ENCODE measurements at regions not wholly inside any gene's neighbourhood (a gene's known extent, or its start where the extent isn't known, plus 50 kb on each side); places are given as distances from the start of the nearest gene placed in this dataset.

- intact Hi-C loops (cut with DNase I), result no loop called here
- DNase-seq, result no peak
Measured at GRCh38 chr13:103302676-103303075, 236.5 kb upstream of the SLC10A2 start.

DNA sequence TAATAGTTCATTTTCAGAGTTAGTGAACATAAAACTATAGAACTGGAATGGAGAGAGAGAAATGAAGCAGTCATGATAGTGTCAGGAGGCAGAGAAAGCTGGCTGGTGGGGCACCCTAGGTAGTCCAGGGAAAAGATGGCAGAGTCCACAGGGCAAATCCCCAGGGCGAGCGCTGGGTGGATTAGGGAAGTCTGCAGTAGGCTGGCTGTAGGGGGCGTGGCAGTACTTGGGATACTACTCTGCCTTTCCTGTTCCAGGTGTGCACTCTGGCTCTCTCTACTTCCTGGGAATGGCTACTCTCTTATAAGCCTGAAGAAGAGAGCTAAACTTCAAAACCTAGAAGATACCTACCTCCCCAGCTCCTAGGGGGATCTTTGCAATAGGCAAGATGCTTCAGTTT is 232.9 kb upstream of the SLC10A2 start:
- intact Hi-C loops (cut with DNase I), result no loop called here
- peak in 1 of 10 donors; percentile 32 for DNase-seq

GRCh38 chr13:103297083-103297482 is 230.9 kb upstream of the SLC10A2 start:
- no peak for DNase-seq

GRCh38 chr13:103291798-103292572 is 225.8 kb upstream of the SLC10A2 start:
- no peak for DNase-seq
- intact Hi-C loops (cut with DNase I), result no loop called here

More at GRCh38 chr13:103297083-103297482, 230.9 kb upstream of the SLC10A2 start:
- intact Hi-C loops (cut with DNase I), result no loop called here

GRCh38 chr13:103291226-103291625 is 225.0 kb upstream of the SLC10A2 start:
- intact Hi-C loops (cut with DNase I), result no loop called here
- no peak for DNase-seq

DNA sequence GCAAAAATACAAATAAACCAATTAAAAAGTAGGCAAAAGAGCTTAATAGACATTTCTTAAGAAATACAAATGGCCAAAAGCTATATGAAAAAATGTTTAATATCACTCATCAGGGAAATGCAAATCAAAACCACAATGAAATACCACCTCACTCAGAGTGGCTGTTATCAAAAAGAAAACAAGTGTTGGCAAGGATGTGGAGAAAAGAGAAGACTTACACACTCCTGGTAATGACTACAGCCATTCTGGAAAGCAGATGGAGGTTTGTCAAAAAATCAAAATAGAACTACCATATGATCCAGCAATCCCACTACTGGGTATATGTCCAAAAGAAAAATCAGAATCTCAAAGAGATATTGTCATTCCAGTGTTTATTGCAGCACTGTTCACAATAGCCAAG is 223.5 kb upstream of the SLC10A2 start:
- DNase-seq, result no peak
- intact Hi-C loops (cut with DNase I), result no loop called here

DNA sequence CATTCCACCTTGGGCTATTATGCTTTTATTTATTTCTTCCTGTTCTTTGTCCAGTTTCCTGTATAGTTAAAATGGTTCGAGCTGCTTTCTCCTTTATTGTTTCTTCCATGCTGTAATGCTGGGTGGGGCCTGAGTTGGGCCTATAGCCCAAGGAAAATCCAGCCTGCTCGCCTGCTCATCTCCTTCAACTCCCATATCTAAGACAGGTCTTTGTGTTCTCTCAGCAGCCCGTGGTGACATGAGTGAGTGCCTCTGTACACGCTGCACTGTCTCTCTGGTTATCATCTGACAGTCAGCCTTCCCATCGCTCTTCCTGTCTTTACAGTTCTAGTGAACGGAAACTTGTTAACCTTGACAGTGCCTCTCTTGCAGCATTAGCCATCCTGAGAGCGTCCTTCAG is 221.9 kb upstream of the SLC10A2 start:
- DNase-seq, result no peak
- intact Hi-C loops (cut with DNase I), result no loop called here

DNA sequence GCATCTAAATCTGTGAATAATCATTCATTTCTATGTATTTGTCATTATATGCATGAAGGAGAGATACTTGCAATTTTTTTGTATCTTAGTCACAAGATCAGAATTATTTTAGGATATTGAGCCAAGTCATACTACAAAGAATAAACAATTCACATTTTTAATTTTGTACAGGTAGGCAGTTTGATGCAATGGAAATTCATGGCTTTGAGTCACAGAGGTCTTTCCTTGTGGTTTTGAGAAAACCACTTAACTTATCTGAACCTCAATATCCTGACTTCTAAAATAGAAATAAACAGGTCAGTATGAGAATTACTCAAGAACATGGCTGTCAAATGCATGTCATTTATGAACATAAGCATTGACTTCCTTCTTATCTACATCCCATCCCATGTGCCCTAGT is 221.4 kb upstream of the SLC10A2 start:
- no peak for DNase-seq
- intact Hi-C loops (cut with DNase I), result no loop called here

- no peak for DNase-seq
- intact Hi-C loops (cut with DNase I), result no loop called here
Measured at GRCh38 chr13:103284466-103284865, 218.2 kb upstream of the SLC10A2 start.

GRCh38 chr13:103283451-103283820 is 217.2 kb upstream of the SLC10A2 start:
- no peak for DNase-seq
- intact Hi-C loops (cut with DNase I), result no loop called here

DNA sequence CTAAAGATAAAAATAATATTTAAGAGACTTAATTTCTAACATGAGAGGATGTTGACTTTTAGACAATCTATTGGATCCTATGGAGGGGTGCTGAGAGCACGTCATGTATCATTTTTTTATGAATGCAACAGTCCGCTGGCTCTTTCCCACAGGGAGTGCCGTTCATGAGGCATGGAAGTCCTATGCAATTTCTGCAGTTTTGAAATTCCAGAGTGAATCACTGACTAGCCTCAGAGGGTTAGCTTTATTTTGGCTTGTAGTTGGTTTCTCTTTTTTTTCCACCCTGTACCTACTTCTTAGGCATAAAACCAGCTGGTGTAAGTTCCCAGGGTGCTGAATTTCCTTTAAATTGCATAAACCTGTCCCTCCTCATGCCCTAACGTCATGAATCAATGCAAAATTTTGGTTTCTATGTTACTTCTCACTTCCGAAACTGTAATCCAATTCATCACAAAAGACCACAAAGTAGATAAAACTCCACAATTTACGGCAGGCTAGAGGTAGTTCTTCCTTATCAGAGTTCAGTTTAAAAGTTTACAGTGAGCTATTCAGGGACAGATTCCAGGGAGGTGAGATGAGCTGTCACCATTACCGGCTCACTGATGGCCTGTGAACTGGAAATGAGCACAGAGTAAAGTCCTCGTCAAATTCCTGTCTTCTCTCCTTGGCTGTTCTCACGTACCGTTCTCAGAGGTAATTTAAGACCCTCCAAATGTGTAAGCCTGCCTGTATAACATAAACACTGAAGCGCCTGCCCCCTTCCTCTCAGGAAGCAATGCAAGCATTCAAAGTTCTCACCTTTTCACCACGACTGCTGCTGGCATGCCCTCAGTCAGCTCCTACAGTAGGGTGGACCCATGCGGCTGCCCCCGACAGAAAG is 216.6 kb upstream of the SLC10A2 start:
- DNase-seq, result no peak
- intact Hi-C loops (cut with DNase I), result no loop called here

GRCh38 chr13:103277959-103278694 is 211.9 kb upstream of the SLC10A2 start:
- DNase-seq, result no peak
- intact Hi-C loops (cut with DNase I), result no loop called here

- DNase-seq, result no peak
- intact Hi-C loops (cut with DNase I), result no loop called here
Measured at GRCh38 chr13:103276775-103277498, 210.7 kb upstream of the SLC10A2 start.

- DNase-seq, result no peak
- intact Hi-C loops (cut with DNase I), result no loop called here
Measured at GRCh38 chr13:103275722-103276121, 209.5 kb upstream of the SLC10A2 start.

DNA sequence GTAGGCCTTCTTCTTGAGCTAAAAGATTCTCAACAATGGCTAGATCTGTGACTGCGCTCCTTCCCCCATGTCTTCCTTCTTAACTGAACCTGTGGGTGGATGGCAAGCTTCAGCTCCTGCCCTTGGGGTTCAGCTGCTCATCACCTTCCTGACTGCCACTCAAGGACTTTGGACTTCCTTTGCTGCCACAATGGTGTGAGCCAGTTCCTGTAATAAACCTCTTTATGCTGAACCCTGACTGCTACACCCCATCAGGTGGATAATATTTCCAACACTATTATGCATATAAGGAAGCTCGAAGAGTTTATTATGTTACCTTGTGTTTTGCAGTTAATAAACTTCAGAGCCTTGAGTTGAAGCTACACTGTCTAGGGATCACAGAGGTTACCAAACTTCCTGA is 208.9 kb upstream of the SLC10A2 start:
- no peak for DNase-seq
- intact Hi-C loops (cut with DNase I), result no loop called here

DNA sequence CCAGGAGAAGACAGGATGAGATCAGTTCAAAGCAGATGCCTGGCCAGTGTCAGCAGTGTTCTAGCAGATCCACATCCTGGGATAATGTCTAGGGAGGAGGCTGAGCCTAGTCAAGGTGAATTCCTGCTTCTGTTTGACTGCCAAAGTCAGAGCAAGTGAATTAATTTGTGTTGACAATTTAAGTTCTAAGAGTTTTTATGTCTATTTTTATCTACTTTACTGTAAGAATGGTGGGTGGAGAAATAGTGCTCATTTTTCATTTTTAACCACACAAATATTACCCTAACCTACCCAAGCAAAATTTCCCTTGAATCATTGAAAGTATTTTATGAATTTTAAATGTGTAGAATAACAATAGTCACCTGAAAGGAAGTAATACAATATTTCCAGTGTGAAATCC is 207.6 kb upstream of the SLC10A2 start:
- no peak for DNase-seq
- intact Hi-C loops (cut with DNase I), result no loop called here

DNA sequence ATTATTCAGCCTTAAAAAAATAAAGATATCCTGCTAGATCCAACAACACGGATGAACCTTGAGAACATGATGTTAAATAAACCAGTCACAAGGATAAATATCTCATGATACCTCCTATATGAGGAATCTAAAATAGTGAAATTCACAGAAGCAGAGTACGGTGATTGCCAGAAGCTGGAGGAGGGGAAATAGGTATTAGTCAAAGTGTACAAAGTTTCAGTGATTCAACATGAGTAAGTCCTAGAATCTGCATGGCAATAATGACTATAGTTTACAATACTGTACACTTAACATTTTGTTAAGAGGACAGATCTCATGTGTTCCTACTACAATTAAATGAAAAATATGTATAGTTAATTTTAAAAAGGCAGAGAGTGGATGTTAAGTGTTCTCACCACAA is 206.6 kb upstream of the SLC10A2 start:
- no peak for DNase-seq
- intact Hi-C loops (cut with DNase I), result no loop called here

GRCh38 chr13:103263448-103263847 is 197.2 kb upstream of the SLC10A2 start:
- intact Hi-C loops (cut with DNase I), result no loop called here
- peak in 1 of 10 donors; percentile 55 for DNase-seq

- DNase-seq, result no peak
- intact Hi-C loops (cut with DNase I), result no loop called here
Measured at GRCh38 chr13:103255587-103256301, 189.5 kb upstream of the SLC10A2 start.

GRCh38 chr13:103250071-103250470 is 183.9 kb upstream of the SLC10A2 start:
- intact Hi-C loops (cut with DNase I), result no loop called here
- no peak for DNase-seq

All from posterior cingulate gyrus (tissue), 11 donors.